ENCODE measurements at regions not wholly inside any gene's neighbourhood (a gene's known extent, or its start where the extent isn't known, plus 50 kb on each side); places are given as distances from the start of the nearest gene placed in this dataset.

DNA sequence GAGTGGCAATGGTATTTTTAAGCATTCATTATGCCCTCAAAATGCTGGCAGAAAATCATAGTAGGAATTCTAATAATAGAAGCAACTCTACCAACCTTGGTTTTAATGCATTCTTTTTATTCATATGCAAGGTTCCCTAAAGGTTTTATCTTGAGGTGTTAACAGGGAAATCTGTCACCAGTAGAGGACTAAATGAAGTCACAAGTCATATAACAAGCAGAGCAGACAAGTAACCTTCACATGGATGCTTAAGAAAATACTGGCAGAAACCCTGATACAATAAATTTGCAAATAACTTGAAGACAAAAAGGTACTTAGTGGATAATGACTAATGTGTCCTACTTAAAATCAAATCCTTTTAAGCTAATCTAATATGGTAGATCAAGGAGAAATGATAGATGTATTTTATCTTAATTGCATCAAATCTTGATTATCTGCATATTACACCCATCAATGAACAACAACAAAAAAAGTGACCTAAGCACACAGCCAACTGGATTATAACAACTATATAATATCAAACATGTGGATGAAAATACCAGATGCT lies 73.3 kb downstream of the RFC3 start:
- no peak for DNase-seq (ENCODE audit: low spot score)

DNA sequence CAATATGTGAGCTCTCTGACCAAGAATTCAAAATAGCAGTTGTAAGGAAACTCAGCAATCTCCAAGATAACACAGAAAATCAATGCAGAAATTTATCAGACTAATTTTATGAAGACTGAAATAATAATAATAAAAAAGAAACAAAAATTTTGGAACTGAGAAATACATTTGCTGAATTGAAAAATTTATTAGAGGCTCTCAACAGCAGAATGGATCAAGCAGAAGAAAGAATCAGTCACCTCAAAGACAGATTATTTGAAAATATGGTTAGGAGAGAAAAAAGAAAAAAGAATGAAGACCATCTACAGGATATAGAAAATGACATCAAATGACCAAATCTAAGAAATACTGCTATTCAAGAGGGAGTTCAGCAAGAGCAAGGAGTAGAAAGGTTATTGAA lies 75.6 kb downstream of the RFC3 start:
- DNase-seq (ENCODE audit: low spot score) = no peak

DNA sequence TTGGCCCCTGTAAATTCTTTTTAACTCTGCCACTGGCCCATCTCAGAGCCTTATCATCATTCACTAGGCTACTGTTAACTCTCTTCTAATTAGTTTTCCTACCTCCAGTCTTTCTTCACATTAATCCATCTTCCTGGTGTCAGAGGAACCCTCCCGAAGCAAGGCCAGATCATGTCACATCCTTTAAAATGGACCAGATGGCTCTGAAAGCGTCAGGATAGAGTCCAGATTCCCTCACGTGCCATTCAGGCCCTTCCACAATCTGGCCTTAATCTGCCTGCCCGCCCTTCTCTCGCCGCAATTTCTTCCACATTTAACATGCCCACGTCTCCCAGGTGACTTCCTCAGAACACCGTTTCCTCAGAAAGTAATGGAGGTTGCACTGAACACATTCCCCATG lies 86.5 kb downstream of the RFC3 start:
- no peak for DNase-seq (ENCODE audit: low spot score)

DNA sequence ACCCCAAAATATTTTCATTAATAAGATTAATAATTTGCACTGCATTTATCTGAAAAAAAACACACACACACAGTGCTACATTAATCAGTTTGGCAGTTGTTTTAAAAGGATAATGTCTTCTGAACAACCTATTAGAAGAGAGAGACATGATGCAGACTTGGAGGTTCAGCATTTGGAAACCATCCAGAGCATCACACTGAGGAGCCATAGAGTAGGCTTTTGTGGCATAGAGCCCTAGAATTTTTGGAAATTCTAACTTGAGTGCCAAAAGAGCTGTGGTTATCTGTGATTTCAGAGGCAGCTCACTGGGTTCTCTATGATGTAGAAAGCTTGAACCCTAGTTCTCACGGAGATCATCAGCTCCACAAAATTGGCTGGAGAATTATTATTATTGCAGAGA lies 90.2 kb downstream of the RFC3 start:
- DNase-seq (ENCODE audit: low spot score) = no peak

DNA sequence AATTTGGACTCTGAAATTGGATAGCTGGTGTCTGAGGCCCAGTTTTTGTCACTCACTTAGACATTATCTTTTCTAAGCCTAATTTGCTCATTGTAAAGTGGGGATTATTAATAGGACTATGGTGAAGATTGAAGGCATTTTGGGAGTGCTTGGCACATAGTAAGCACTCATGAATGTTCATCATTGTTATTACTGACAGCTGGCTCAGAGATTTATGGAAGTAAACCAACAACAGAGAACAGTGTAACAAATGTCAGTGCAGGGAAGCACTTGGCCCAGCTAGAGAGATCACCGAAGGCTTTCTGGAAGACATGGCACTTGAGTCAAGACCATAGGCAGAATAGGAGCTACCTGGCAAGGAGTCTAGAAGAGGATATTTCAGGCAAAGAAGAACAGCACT lies 92.3 kb downstream of the RFC3 start:
- no peak for DNase-seq (ENCODE audit: low spot score)

DNA sequence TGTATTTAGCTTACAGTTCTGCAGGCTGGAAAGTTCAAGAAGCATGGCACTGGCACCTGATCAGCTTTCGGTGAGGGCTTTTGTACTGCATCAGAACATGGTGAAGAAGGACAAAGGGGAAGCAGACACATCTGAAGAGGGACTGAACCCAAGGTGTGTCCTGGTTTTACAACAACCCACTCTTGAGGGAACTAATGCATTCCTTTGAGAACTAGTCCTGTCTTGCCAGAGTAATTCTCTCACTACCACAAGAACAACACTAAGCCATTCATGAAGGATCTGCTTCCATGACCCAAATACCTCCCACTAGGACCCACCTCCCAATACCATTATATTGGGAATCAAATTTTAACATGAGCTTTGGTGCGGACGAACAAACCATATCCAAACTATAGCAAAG lies 93.6 kb downstream of the RFC3 start:
- DNase-seq (ENCODE audit: low spot score) = no peak

DNA sequence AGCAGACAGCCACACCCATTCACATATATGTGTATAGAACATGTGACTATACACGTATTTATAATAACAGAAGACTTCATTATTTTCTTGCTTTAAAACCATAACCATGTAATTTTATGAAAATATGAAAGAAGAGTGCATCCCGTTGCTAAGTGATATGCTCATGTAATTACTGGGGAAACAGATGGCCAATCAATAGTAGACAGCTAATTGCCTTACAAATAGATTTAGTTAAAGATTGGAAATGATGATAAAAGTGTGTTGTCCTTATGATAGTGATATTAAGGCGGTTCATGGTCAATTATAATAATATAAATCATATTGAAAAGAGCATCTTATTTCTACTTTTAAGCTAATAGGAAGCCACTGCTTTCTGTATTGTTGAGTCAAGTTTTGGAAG lies 95.9 kb downstream of the RFC3 start:
- no peak for DNase-seq (ENCODE audit: low spot score)

DNA sequence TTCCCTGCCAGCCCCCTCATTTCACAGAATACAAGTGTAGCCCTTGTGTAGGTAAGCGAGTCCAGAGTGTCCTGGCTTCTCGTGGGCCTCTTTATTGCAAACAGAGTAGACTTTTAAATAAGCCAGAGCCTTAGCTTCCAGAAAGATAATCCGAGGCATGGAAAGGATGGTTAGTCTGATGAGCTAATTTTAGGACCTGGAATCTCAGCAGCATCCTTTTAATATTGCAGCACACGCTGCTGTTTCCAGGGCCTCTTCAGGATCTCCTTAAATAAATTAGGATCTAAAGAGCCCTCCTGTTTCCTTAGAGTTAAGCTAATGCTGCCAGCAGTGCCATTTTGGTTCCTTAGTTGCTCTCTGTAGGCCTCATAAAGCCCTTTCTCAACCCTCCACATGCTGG lies 99.2 kb downstream of the RFC3 start:
- DNase-seq (ENCODE audit: low spot score) = no peak

DNA sequence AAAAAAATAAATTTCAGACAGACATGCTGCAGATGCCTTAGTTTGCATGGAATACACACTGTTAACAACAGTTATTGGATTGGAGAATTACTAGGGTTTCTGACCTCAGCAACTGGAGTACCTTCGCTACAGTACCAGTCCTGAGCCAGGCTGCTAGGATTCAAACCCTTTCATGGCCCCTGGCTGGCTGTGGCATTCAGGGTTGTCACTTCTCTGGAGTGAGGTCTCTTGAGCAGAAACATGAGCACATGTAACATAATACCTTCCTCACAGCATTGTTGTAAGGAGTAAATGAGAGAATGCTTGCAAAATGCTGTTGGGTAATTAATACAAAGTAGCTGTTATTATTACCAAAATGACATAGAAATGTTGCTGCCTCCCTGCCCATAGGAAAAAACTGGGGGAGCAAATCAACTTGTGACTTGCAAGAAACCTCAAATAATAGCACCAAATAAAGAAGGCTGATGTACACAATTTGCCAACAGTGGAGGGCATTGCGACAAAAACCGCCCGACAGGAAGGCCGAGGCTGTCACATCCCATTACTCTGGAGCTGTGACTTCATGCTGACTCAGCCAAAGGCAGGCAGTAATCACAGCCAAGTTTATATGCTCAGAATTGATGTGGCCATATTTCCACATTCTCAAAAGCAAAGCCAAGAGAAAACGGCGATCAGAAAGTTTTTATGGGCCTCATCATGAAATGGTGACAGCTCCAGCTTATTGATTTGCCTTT lies 100.4 kb downstream of the RFC3 start:
- DNase-seq (ENCODE audit: low spot score) = peak; percentile 68

DNA sequence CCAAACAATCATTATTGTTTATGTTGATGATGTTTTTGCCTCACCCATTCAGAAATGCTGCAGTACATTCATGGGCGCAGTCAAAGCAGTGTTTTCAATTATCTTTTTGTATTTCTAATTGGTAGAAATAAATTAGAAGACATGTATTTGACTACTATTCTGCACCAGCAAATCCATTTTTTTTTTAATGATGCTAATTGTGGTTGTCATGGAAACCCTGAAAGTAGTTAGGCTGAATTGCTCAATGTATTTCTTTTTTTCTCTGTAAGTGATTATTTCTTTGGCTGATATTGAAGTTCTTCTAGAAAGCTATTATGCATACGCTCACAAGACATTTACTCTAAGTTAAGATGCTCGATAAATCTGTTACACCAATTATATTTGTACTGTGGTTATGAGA lies 101.2 kb downstream of the RFC3 start:
- no peak for DNase-seq (ENCODE audit: low spot score)

DNA sequence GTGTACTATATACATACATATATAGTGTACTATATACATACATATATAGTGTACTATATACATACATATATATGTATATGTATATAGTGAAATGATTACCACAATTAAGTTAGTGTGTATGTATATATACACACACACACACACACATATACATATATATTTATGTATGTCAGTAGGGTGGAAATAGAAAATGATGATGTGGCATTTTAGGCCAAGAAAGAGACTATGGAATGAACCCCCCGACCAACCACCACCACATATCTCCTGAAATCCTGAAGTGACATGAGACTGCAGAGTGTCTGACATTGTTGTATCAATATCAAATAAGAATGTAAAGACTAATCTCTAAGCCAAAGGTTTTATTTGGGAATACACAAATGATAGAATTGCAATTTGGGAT lies 107.6 kb downstream of the RFC3 start:
- DNase-seq (ENCODE audit: low spot score) = no peak

DNA sequence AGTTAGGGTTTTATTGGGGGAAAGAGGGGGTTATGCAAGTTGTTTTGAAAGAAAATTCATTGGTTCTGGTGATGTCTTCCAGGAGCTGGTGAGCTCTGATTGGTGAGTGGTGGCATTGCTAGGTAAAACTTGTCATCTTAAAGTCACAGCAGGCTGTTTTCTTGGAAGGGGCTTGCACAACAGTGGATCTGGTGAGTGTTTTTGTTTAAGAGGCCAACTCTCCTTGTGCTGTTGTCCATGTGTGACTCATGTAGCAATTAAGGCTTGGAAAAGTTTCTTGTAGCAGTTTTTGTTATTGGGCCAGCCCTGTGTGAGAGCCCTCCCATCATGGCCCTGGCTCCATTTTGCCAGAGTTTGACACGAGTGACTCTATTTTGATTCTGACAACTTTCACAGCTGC lies 109.4 kb downstream of the RFC3 start:
- DNase-seq (ENCODE audit: low spot score) = peak; percentile 17

DNA sequence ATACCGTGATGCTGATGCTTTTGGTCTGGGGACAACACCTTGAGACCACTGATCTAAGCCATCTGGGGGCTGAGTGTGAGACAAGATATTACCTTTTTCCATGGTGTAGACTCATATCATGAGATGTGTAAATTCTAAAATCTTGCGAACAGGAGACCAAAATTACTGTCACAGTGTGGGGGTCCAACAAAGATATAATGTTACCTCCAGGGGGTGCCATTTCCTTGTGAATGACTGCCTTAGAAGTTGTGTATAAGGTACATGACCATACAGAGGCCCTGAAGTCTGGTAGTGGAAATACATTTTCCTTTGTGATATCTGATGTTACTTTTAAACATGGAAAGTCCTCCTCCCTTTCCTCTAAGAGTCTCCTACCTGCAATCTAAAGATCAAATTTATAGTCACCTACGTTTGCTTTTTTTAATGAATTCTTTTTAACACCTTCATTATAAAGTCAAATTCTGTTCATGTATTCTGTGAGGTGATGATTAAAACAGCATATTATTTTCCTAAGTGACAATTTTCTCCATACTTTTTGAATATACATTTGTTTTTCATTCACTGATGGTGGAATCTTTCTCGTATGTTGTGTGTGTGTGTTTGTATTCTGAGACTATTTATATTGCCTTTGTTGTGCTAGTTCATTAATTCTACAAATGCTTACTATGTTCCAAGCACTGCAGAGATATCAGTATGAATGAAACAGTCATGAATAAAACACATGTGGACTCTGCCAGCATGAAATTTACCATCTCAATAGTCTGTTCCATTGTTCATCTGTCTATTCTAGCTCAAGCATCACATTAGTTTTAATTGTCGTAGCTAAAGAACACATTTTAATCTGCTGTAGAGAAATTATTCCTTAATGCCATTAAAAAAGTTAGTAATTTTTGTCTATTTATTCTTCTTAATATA lies 113.7 kb downstream of the RFC3 start:
- peak; percentile 53 for DNase-seq (ENCODE audit: low spot score)

DNA sequence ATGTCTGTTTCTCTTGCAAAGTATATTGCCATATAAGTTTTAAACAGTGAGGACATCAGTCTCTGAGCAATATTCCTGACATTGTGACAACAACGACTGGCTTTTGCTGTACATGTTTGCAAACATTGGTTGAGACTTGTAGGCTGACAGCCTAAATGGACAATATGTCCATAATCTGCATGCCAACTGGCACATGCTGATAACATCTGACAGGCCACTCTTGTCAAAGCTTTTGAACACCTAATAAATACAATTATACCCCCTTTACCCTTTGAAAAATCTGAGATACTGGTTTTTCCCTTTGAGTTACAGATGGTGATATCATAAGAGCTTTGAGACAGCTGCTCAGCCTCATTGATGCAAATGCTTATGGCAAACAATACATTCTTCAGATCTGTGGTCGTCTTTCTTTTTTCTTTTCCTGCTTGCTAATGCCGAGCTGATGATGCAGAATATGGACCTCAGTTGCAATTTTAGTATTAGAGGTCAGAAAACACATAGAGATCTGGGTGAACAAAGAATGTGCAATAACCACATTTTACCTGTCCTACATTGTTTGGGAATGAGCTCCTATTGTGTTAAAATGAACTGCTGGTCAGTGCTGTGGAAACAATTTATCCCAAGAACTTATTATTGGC lies 114.9 kb downstream of the RFC3 start:
- peak; percentile 39 for DNase-seq (ENCODE audit: low spot score)

DNA sequence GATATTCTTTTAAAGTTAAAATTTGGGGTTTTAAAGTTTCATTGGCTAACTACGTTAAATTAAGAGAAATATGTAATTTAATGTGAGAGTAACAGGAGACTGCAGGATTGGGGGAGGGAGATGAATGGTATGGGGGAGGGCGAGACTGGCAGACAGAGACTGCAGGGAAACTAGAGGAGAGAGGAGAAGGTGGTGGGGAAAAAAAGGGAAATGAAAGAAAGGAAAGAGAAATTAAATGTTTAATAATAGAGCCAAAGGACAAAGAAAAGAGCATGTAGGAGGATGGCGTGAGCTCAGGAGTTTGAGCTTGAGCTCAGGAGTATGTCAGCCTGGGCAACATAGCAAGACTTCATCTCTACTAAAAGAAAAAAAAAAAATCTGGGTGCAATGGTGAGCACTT lies 115.9 kb downstream of the RFC3 start:
- DNase-seq (ENCODE audit: low spot score) = no peak

DNA sequence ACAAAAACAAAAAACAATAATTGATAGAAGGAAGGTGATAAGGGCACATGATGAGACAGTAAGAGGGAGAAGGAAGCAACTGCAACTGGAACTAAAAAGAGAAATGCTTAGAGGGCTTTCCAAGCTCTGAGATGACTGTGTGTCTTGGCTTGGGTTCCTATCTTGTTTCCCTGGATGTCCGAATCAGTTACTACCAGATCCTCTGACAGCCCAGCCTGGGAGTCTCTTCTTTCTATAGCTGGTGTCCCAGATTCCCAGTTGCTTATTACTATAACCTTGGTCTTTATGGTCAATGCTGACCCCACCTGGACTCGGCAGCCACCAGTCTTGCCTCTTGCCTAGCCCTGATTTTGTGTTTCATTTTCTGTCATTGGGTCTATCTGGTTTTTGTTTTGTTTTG lies 116.4 kb downstream of the RFC3 start:
- no peak for DNase-seq (ENCODE audit: low spot score)

DNA sequence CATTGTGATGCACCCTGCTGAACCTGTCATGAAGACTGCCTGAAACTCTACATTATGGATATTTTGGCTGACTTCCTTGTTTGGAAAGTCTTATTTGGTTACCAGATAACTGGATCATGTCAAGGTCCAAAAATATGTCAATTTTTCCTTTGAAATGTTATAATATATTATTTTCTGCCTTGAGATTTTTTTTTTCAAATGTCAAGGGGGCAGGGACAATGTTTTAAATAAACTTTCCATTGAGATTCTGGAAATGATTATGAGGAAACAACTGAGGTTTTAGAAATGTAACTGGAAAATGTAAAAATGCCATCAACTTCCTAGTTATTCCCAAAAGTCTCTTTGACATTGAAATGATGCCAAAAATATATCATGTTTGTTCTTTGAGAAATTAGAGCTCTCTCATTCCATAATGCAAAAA lies 117.0 kb downstream of the RFC3 start:
- DNase-seq (ENCODE audit: low spot score) = no peak

DNA sequence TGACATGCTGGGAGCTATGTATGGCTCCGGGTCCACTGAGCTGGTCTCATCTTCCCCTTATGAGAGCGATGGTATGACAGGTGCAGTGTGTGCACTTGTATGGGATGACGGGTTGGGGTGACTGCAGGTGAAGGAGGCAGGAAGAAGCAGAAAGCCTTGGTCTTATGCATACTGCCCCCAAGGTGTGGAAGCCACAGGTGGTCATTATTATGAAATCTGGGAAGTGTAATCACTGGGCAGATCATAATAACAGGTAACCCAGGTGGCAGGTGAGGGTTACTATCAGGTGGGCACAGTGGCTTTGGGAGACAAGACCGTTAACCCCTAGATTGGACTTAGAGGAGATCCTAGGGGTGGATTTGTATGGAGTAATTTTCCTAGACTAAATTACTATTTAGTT lies 118.0 kb downstream of the RFC3 start:
- DNase-seq (ENCODE audit: low spot score) = no peak

DNA sequence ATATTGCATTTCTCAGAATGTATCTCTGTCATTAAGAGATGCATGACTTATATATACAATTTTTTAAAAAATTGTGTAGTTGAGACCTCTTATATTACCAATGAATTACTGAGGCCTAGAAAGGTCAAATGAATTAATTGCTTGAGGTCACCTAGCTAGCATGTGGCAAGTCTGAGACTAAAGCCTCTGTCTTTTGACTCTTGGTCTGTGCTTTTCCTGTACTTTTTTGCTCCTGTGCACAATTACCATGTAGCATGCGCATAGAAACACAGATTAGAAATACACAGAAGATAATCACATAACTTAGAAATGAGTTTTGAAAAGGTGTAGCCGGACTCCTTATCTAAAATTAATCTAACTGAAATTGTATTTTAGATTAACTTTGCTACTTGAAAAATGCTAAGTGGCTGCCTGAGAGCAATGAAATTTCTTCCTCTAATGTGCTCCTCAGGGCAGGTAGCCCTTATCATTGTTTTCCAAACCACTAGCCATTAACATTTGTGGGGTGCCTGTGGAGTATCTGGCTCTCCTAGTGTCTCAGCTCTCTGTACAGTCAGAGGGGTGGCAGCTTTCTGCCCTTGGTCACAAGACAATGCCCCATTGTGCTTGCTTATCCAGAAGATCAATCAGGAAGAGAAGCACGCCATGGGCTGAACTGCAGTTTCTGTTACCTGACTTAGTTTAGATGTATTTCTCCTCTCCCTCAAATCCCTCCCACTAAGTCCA lies 119.6 kb downstream of the RFC3 start:
- DNase-seq (ENCODE audit: low spot score) = peak; percentile 64

DNA sequence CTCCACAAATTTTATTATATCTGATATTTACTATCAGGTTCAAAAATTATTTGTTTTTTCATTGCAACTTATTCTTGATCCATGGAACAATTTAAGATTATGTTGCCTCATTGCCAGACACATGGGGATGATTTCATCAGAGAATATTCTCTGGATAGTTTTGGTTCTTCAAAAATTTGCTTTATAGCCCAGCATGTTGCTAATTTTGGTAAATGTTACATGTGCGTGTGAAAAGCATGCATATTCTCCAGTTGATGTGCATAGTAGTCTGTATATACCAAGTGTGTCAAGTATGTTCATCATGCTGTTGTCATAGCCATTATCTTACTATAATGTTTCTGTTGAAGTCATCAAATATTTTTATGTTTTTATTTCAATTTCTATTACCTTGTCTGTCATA lies 122.3 kb downstream of the RFC3 start:
- DNase-seq (ENCODE audit: low spot score) = no peak

DNA sequence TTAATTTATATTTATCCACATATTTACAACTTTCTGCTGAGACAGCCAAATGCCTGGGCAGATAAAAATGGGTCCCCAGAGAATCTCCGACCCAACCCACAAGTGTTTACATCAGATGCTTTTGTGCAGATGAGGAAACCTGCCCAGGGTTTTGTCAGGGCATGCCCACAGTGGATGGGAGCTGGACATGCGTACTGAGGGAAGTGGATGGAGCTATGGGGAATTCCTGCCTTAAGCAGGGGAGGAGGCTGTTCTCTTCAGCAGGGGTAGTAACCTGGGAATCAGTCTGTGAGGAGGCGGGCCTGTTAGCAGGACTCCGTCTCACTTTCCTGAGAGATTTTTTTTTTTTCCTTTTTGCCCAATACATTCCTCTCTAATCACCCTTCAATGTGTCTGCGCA lies 122.9 kb downstream of the RFC3 start:
- DNase-seq (ENCODE audit: low spot score) = peak; percentile 14

DNA sequence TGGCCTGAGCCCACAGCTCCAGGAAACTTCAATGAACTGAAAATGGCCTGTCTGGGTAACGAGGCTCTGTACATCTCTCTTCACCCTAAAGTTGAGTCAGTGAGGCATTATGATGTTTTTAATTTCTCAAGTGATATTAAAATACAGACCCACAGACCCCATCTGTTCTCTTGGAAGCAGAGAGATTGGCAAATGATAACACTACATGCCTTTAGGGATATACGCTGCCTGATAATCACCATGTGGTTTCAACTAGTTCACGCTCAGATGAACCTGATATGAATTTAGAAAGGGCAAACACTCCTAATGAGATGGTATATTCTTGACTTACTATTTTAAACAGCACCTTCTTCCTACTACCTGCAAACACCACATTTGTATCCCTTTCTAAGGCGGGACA lies 127.5 kb downstream of the RFC3 start:
- DNase-seq (ENCODE audit: low spot score) = no peak

All from kidney tubule cell (primary cell).